ENCODE measurements at regions not wholly inside any gene's neighbourhood (a gene's known extent, or its start where the extent isn't known, plus 50 kb on each side); places are given as distances from the start of the nearest gene placed in this dataset.

DNA sequence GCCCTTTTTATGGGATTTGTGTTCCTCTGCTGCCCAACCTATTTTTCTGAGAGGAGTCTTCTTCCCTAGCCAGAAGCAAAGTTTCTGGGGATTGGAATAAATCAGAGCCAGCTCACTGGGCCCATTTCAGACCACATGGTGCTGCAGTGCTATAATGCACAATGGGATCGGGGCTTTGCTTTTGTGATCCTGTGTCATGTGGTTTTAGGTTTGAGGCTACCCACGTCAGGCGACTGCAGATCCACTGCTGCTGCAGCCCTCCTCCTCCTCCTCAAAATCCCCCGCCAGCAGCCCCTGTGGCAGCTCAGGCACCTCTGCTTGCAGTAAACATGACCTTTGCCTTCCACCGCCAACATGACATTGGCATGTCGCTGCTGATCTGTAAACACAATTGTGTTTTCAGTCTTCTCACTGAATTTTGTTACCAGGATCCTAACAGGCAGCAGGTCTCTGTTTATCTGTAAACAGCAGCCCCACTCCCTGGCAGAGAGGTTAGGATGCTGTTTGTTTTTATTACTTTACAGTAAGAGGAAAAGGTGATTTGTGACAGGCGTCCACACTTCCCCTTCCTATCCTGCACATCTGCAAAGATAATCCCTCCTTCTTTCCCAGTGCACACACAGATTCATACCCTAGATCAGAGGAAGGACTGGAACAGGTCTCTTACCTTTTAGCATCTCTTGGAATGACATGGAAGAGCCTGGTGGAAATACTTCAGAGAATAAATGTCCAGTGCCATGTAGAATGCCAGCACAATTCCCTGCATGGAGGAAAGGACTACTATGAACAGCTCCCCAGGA lies 130.8 kb downstream of the FOXI3 start:
- TF ChIP-seq LEF1 (IDR thresholded peaks at IDR 0.05; ENCODE audit: borderline replicate concordance) (no peak), SUZ12 (IDR thresholded peaks at IDR 0.05) (no peak), FOXA1 (IDR thresholded peaks at IDR 0.05) (no peak), SP1 (IDR thresholded peaks at IDR 0.05) (no peak), PKNOX1 (IDR thresholded peaks at IDR 0.05) (no peak), FOXK2 (IDR thresholded peaks at IDR 0.05) (no peak), ARNT (IDR thresholded peaks at IDR 0.05) (no peak), L3MBTL2 (conservative IDR thresholded peaks at IDR 0.05) (no peak), FOXM1 (IDR thresholded peaks at IDR 0.05; ENCODE audit: borderline replicate concordance) (no peak), ELF4 (IDR thresholded peaks at IDR 0.05) (no peak), NFRKB (IDR thresholded peaks at IDR 0.05) (no peak), HDGF (IDR thresholded peaks at IDR 0.05; ENCODE audit: borderline replicate concordance) (no peak), TARDBP (IDR thresholded peaks at IDR 0.05) (no peak), CTBP1 (IDR thresholded peaks at IDR 0.05; ENCODE audit: borderline replicate concordance) (no peak)
- DNase-seq (ENCODE audit: extremely low spot score): no peak
- ChIA-PET CTCF (interaction anchor here (0.6 kb wide), 1 partner anchor 31 kb away, joined by 3 read pairs; no protein-coding TSS in a partner anchor), POLR2A (no interaction called here)

DNA sequence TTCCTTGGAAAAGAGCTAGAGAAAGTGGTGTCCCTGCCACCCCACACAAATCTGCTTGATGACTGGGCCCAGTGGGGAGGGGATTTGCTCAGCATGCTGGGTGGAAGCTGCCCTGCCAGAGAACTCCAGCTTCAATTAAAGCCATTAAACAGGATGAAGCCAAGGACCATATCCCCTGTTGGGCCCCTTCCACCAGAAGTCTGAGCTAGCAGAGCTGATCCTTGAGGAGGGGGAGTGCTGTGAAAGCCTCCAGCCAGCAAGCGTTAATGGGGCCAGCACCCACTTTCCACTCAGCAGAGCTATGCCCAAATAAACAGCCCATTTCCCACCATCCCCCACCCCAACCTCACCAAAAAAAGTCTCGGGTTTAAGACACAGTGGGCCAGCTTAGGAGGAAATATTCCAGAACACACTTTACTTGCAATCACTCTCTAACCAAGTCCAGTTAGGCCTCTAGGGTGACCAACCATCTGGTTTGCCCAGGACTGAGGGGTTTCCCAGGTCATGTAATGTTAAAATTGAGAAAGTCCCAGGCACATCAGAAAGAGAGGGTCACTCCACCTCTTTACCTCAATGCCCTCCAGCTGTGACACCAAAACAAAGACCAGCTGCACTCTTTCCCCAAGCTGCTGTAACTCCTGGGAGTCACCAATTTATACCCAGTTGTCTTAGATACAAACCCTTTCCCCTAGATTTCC lies 132.3 kb downstream of the FOXI3 start:
- ChIA-PET CTCF (interaction anchor here (1.0 kb wide), 1 partner anchor 10 kb away, joined by 3 read pairs; no protein-coding TSS in a partner anchor), POLR2A (no interaction called here)
- DNase-seq (ENCODE audit: extremely low spot score): no peak
- TF ChIP-seq CTBP1 (IDR thresholded peaks at IDR 0.05; ENCODE audit: borderline replicate concordance) (no peak), PKNOX1 (IDR thresholded peaks at IDR 0.05) (no peak)

- TF ChIP-seq LEF1 (IDR thresholded peaks at IDR 0.05; ENCODE audit: borderline replicate concordance) (no peak), FOXA1 (IDR thresholded peaks at IDR 0.05) (no peak), FOXM1 (IDR thresholded peaks at IDR 0.05; ENCODE audit: borderline replicate concordance) (no peak), HDGF (IDR thresholded peaks at IDR 0.05; ENCODE audit: borderline replicate concordance) (no peak), BHLHE40 (IDR thresholded peaks at IDR 0.05; ENCODE audit: borderline replicate concordance) (no peak), SP1 (IDR thresholded peaks at IDR 0.05) (no peak), ARNT (IDR thresholded peaks at IDR 0.05) (no peak)
- DNase-seq (ENCODE audit: extremely low spot score): no peak
- ChIA-PET CTCF (no interaction called here), POLR2A (no interaction called here)
Observed at GRCh38 chr2:88318956-88319330, 133.6 kb downstream of the FOXI3 start.

DNA sequence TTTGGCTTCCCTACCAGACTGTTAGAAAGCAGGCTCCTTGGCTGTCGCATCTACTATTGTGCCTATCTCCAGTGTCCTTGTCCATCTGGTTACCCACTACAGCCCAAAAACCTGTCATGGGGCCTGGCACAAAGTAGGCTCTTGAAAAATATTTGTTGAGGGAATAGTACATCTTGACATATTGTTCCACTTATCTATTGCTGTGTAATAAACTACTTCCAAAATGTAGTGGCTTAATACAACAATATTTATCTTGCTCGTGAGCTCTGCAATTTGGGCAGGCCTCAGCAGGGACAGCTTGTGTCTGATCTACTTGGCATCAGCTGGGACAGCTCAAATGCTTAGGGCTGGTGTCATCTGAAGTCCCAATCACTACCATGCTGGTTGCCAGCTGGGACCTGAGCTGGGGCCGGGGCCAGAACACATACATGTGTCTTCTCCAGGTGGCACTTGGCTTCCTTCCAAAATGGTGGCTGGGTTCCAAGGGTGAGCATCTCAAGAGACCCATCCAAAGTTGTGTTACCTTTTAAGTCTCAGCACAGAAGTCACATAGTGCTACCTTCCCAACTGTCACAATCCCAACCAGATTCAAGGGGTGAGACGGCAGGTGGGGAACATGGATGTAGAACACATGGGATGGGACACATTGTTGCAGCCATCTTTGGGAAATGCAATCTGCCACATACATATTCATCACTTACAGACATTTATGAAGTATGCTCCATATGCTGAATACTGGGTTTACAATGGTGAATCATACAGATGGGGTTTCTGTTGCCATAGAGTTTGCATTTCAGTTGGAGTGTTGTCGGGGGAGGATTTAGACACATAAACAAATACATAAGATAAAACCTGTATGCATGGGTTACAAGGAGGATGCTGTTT lies 134.2 kb downstream of the FOXI3 start:
- ChIA-PET POLR2A (no interaction called here), CTCF (no interaction called here)
- TF ChIP-seq LEF1 (IDR thresholded peaks at IDR 0.05; ENCODE audit: borderline replicate concordance): no peak
- no peak for TF ChIP-seq HDGF (IDR thresholded peaks at IDR 0.05; ENCODE audit: borderline replicate concordance)
- no peak for TF ChIP-seq SUZ12 (IDR thresholded peaks at IDR 0.05)
- no peak for TF ChIP-seq NFRKB (IDR thresholded peaks at IDR 0.05)
- no peak for TF ChIP-seq BHLHE40 (IDR thresholded peaks at IDR 0.05; ENCODE audit: borderline replicate concordance)
- TF ChIP-seq CTBP1 (IDR thresholded peaks at IDR 0.05; ENCODE audit: borderline replicate concordance): no peak
- TF ChIP-seq FOXK2 (IDR thresholded peaks at IDR 0.05): no peak
- no peak for TF ChIP-seq FOXM1 (IDR thresholded peaks at IDR 0.05; ENCODE audit: borderline replicate concordance)
- TF ChIP-seq FOXA1 (IDR thresholded peaks at IDR 0.05): no peak
- no peak for DNase-seq (ENCODE audit: extremely low spot score)

GRCh38 chr2:88310787-88311186 lies 140.6 kb downstream of the THNSL2 start:
- TF ChIP-seq BHLHE40 (IDR thresholded peaks at IDR 0.05; ENCODE audit: borderline replicate concordance) (no peak), ELF4 (IDR thresholded peaks at IDR 0.05) (no peak), ARNT (IDR thresholded peaks at IDR 0.05) (no peak), LEF1 (IDR thresholded peaks at IDR 0.05; ENCODE audit: borderline replicate concordance) (no peak), FOXM1 (IDR thresholded peaks at IDR 0.05; ENCODE audit: borderline replicate concordance) (no peak), SUZ12 (IDR thresholded peaks at IDR 0.05) (no peak), PKNOX1 (IDR thresholded peaks at IDR 0.05) (no peak), FOXK2 (IDR thresholded peaks at IDR 0.05) (no peak), FOXA1 (IDR thresholded peaks at IDR 0.05) (no peak)
- DNase-seq (ENCODE audit: extremely low spot score): no peak
- POLR2A ChIA-PET: no interaction called here
- CTCF ChIA-PET: no interaction called here

GRCh38 chr2:88307817-88308216 lies 137.7 kb downstream of the THNSL2 start:
- peak; percentile 48 for DNase-seq (ENCODE audit: extremely low spot score)
- TF ChIP-seq HDGF (IDR thresholded peaks at IDR 0.05; ENCODE audit: borderline replicate concordance) (no peak), NFRKB (IDR thresholded peaks at IDR 0.05) (no peak), BHLHE40 (IDR thresholded peaks at IDR 0.05; ENCODE audit: borderline replicate concordance) (no peak), SUZ12 (IDR thresholded peaks at IDR 0.05) (no peak), FOXA1 (IDR thresholded peaks at IDR 0.05) (no peak), ZNF384 (IDR thresholded peaks at IDR 0.05) (no peak), ELF4 (IDR thresholded peaks at IDR 0.05) (no peak), SP1 (IDR thresholded peaks at IDR 0.05) (no peak), ARNT (IDR thresholded peaks at IDR 0.05) (no peak), FOXK2 (IDR thresholded peaks at IDR 0.05) (no peak), L3MBTL2 (conservative IDR thresholded peaks at IDR 0.05) (no peak), CTBP1 (IDR thresholded peaks at IDR 0.05; ENCODE audit: borderline replicate concordance) (no peak), LEF1 (IDR thresholded peaks at IDR 0.05; ENCODE audit: borderline replicate concordance) (no peak), PKNOX1 (IDR thresholded peaks at IDR 0.05) (no peak), FOXM1 (IDR thresholded peaks at IDR 0.05; ENCODE audit: borderline replicate concordance) (no peak), TARDBP (IDR thresholded peaks at IDR 0.05) (no peak)
- ChIA-PET POLR2A (no interaction called here), CTCF (no interaction called here)

Measured in HEK293T (cell line).